ENCODE measurements at regions not wholly inside any gene's neighbourhood (a gene's known extent, or its start where the extent isn't known, plus 50 kb on each side); places are given as distances from the start of the nearest gene placed in this dataset.
"Not testable (repeated sequence)": the region's sequence is repeated elsewhere in the genome, so short reads cannot be mapped to it uniquely, and the experiment has no call there.

DNA sequence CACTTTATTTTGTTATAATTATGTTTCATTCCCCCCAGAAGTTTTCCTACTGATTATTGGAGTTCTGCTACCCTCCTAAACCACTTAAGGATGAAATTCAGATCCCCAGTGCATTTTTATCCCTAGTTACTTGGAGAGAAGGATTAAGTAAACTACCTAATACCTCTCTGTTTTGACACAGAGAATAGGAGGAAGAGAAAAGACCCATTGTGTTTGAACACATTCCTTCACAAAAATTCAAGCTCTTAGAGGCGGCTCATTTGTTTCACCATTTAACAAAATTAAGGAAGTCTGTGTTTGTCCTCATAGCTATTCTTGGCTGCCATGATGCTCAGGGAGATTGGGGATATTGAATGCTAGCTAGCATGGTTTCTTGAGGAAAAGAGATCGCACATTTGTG lies 492.6 kb downstream of the EBF1 start:
- no peak for DNase-seq (ENCODE audit: low read depth, low spot score)
- H3K27ac ChIP-seq, result no peak overlapping the region

- DNase-seq (ENCODE audit: low read depth, low spot score), result no peak
Observed at GRCh38 chr5:158606233-158606632, 493.5 kb downstream of the EBF1 start.

GRCh38 chr5:158602981-158603380 lies 496.7 kb downstream of the EBF1 start:
- H3K27ac ChIP-seq, result no peak overlapping the region
- DNase-seq (ENCODE audit: low read depth, low spot score), result no peak

More at GRCh38 chr5:158606233-158606632, 493.5 kb downstream of the EBF1 start:
- no peak overlapping the region for H3K27ac ChIP-seq

- no peak overlapping the region for H3K27ac ChIP-seq
- DNase-seq (ENCODE audit: low read depth, low spot score), result no peak
Observed at GRCh38 chr5:158601118-158601517, 498.6 kb downstream of the EBF1 start.

DNA sequence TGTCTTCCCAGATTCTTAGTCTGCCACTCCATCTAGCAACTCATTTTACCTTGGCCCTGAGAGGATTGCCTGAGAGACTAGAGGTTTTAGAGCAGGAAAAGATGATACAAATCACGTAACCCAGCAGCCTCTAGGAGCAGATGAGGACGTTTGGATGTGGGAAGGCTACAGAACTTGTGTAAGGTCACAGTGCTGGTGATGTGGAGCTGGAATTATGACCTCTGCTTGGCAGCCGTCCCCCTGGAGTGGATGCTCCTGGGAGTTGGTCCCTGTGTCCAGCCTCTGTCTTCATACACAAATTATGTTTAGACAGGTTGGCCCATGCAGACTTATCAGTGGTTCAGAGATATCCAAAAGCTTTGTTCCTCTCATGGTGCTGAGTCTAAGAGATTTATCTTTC lies 499.0 kb downstream of the EBF1 start:
- no peak for DNase-seq (ENCODE audit: low read depth, low spot score)
- no peak overlapping the region for H3K27ac ChIP-seq

DNA sequence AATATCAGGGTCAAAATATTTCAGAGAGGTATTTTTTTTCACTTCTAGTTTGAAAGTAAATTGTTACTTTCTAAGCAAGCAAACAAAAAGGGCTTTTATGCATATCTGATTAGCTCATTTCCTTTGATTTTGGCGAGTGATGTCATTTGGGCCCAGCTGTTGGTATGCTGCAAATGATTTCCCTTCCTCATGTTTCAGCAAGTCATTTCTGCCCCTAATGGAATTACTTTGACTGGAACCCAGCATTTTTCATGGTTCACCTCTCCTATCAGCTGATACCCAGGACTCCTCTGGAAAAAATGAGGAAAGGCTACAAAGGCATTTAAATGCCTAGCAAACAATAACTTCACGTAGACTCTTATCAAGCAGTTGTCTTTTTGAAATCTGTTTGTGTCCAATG lies 500.6 kb downstream of the EBF1 start:
- H3K27ac ChIP-seq, result no peak overlapping the region
- DNase-seq (ENCODE audit: low read depth, low spot score), result no peak

DNA sequence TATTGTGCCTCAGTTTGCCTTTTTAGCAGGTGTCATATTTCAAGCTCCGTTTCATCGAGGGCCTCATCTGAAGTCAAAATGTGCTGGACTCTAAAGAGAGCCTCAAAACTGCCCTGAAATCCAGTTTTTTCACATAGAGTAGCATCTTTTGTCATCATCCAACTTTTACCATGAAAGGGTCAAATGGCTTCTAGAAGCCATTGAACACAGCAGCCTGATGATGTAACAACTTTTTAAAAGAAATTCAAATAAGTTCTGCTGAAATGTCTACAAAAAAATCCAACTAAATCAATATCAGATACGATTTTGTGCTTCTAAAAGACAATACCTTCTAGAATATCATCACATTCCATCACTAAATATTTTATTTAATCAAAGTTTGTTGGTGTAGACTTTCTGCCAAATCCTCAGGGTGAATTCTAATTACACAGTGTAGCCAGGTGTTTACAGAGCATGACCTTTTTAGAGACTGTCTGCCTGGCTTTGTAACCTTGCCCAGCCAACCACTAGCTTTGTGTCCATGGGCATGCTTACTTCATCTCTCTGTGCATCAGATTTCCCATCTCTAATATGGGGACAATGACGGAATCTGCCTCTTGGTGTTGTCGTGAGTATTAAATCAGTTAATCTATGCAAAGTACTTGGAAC lies 505.0 kb downstream of the EBF1 start:
- no peak for DNase-seq (ENCODE audit: low read depth, low spot score)

DNA sequence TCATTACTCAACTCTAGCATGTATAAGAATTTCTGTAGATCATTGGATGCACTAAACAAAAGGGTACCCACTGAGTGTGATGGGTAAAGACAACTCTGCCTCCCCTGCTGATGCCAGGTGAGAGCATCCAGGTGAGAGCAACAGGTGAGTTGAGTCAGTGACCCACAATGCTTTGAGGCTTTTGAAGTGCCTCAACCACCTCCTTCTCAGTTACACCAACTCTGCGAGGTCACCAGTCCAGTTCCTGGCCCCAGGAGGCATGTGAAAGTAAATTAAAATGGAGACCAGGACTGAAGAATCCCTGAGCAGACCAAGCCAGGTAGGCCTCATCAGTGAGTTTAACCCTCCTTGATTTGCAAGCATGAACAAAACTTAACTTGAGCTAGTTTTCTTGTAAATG lies 505.8 kb downstream of the EBF1 start:
- no peak for DNase-seq (ENCODE audit: low read depth, low spot score)
- H3K27ac ChIP-seq, result no peak overlapping the region

More for the DNA sequence above, 505.0 kb downstream of the EBF1 start:
- no peak overlapping the region for H3K27ac ChIP-seq

- no peak overlapping the region for H3K27ac ChIP-seq
- DNase-seq (ENCODE audit: low read depth, low spot score), result no peak
Observed at GRCh38 chr5:158591301-158591863, 508.3 kb downstream of the EBF1 start.

- no peak for DNase-seq (ENCODE audit: low read depth, low spot score)
- no peak overlapping the region for H3K27ac ChIP-seq
Observed at GRCh38 chr5:158590746-158591300, 508.9 kb downstream of the EBF1 start.

DNA sequence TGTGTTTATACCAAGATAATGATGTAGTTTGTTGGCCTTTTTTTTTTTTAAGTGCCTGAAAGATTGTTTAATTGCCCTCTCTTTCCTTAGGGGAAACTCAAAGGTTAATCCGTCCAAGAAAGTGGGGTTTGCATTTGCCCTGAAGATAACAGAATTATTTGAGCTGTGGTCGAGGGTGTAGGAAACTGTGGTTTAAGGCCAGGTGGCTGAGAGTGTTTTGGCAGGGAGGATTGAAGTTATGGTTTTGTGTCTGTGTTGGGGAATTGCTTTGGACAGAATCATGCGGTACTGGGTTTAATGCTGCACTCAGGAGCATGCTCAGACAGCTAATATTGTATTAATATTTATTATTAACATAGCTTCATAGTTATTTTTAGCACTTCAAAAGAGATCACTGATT lies 509.8 kb downstream of the EBF1 start:
- DNase-seq (ENCODE audit: low read depth, low spot score), result no peak
- no peak overlapping the region for H3K27ac ChIP-seq

GRCh38 chr5:158588617-158589016 lies 511.1 kb downstream of the EBF1 start:
- no peak overlapping the region for H3K27ac ChIP-seq
- no peak for DNase-seq (ENCODE audit: low read depth, low spot score)

GRCh38 chr5:158586054-158586453 lies 513.7 kb downstream of the EBF1 start:
- no peak for DNase-seq (ENCODE audit: low read depth, low spot score)
- H3K27ac ChIP-seq, result no peak overlapping the region

DNA sequence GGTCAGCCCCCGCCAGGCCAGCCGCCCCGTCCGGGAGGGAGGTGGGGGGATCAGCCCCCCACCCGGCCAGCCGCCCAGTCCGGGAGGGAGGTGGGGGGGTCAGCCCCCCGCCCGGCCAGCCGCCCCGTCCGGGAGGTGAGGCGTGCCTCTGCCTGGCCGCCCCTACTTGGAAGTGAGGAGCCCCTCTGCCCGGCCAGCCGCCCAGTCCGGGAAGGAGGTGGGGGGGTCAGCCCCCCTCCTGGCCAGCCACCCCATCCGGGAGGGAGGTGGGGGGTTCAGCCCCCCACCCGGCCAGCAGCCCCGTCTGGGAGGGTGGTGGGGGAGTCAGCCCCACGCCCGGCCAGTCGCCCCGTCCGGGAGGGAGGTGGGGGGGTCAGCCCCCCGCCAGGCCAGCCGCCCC lies 517.0 kb downstream of the EBF1 start:
- DNase-seq (ENCODE audit: low read depth, low spot score); H3K27ac ChIP-seq: not testable (repeated sequence)

- H3K27ac ChIP-seq, result no peak overlapping the region
- DNase-seq (ENCODE audit: low read depth, low spot score), result no peak
Observed at GRCh38 chr5:158573829-158574228, 525.9 kb downstream of the EBF1 start.

- no peak for DNase-seq (ENCODE audit: low read depth, low spot score)
- no peak overlapping the region for H3K27ac ChIP-seq
Observed at GRCh38 chr5:158570502-158570901, 529.2 kb downstream of the EBF1 start.

DNA sequence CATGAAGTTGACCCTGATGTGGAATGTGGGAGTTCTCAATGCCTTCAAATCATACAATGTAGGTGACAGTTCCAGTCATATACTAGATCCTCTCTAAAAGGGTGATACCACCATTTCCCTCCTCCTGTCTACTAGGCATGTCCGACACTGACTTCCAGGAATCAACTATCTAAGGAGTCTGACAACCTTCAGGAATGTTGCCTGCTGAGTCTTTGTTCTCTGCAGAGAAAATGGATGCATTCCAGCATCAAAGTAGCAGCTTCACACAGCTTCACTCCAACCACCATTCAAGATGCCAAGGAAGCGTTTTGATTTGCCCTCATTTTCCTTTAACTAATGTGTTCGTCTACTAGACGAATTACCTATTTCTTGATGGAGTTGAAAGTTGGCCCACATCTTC lies 530.2 kb downstream of the EBF1 start:
- no peak overlapping the region for H3K27ac ChIP-seq
- no peak for DNase-seq (ENCODE audit: low read depth, low spot score)

- no peak for DNase-seq (ENCODE audit: low read depth, low spot score)
- no peak overlapping the region for H3K27ac ChIP-seq
Observed at GRCh38 chr5:158565017-158565789, 534.5 kb downstream of the EBF1 start.

DNA sequence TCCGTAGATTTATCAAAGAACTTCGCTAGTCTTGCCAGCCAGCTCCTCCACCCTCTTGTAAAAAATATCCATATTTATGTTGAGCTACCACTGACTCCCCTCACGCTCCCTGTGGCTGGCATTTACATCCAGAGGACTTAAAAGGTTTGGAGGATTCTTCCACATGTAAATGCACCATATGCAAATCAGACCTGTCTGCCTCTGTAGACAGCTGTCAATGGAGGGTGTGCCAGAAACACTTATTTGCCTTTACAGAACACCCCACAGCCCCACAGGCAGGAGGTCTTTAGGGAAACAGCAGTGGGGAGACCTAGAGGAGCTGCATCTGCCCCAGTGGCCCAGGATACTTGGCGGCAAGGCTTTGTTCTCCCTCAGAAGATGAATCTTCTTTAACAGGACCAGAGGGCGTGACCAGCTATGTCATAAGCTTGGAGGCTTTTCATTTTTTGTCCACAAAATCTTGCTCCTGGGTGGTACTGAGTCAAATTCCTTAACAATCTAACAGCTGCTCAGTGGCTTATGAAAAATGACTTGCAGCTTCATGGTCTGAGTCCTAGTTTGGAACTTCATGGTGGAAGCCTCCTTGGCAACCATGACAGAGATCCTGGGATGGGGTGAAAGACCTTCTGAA lies 535.8 kb downstream of the EBF1 start:
- no peak for DNase-seq (ENCODE audit: low read depth, low spot score)
- H3K27ac ChIP-seq, result no peak overlapping the region

GRCh38 chr5:158561562-158562190 lies 538.0 kb downstream of the EBF1 start:
- DNase-seq (ENCODE audit: low read depth, low spot score), result no peak
- no peak overlapping the region for H3K27ac ChIP-seq

Data from epithelial cell of prostate (primary cell).